ENCODE measurements at regions not wholly inside any gene's neighbourhood (a gene's known extent, or its start where the extent isn't known, plus 50 kb on each side); places are given as distances from the start of the nearest gene placed in this dataset.

DNA sequence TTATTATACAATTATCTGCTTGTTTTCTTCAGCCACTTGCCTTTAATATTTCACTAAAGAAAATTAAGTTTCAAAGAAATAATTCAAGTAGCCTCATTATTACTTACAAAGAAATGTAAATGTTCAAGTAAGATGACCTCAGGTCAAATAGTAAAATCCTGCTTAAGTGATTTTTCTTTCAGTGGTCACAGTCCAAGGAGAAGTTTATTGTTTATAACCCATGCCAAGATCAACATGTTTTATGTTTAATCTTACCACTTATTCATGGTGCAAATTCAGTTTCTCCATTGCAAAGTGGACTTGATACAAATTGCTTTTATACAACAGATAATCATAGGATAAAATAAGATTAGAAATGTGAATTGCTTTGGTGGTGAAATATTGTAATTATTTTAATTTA lies 370.2 kb upstream of the FLRT2 start:
- H3K4me3 ChIP-seq (ENCODE audit: control insufficient read depth, low read depth, low read length): no peak overlapping the region
- DNase-seq (ENCODE audit: low read depth): no peak
- TF ChIP-seq, protein P1, sequence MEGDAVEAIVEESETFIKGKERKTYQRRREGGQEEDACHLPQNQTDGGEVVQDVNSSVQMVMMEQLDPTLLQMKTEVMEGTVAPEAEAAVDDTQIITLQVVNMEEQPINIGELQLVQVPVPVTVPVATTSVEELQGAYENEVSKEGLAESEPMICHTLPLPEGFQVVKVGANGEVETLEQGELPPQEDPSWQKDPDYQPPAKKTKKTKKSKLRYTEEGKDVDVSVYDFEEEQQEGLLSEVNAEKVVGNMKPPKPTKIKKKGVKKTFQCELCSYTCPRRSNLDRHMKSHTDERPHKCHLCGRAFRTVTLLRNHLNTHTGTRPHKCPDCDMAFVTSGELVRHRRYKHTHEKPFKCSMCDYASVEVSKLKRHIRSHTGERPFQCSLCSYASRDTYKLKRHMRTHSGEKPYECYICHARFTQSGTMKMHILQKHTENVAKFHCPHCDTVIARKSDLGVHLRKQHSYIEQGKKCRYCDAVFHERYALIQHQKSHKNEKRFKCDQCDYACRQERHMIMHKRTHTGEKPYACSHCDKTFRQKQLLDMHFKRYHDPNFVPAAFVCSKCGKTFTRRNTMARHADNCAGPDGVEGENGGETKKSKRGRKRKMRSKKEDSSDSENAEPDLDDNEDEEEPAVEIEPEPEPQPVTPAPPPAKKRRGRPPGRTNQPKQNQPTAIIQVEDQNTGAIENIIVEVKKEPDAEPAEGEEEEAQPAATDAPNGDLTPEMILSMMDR (IDR thresholded peaks at IDR 0.05; ENCODE audit: control insufficient read depth, insufficient read depth, low read depth, low read length, missing control alignments): no peak

DNA sequence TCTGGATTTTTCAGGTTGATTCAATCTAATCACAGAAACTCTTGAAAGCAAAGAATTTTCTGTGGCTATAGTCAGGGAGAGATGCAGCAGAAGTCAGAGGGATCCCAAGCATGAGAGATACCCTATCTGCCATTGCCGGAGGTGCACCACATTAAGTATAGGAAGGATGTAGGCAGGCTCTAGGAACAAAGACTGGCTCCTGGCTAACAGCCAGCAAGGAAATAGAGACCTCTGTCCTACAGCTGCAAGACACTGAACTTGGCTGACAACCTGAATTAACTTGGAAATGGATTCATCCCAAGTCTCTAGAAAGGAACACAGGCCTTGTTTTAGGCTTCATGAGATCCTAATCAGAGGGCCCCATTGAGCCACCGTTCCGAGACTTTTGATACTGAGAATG lies 364.9 kb upstream of the FLRT2 start:
- DNase-seq (ENCODE audit: low read depth): no peak
- TF ChIP-seq, protein P1 (IDR thresholded peaks at IDR 0.05; ENCODE audit: control insufficient read depth, insufficient read depth, low read depth, low read length, missing control alignments): no peak

DNA sequence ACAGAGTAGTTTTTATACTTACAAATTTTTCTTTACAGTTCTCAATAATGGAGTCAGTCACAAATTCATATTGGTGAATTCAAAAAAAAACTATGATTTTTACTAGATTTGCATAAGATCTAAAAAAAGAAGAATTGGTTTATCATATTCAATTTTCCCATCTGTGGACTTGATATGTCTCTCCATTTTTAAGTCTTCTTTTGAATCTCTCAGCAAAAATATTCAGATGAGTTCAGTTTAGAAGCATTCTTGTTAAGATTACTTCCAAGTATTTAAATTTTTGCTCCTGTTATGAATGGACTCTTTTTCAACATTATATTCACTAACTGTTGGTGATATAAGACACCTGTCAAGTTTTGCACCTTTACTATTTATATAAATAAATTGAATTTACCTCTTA lies 360.6 kb upstream of the FLRT2 start:
- TF ChIP-seq, protein P1 (IDR thresholded peaks at IDR 0.05; ENCODE audit: control insufficient read depth, insufficient read depth, low read depth, low read length, missing control alignments): no peak
- DNase-seq (ENCODE audit: low read depth): no peak
- H3K4me3 ChIP-seq (ENCODE audit: control insufficient read depth, low read depth, low read length): no peak overlapping the region

More for the DNA sequence above, 364.9 kb upstream of the FLRT2 start:
- no peak overlapping the region for H3K4me3 ChIP-seq (ENCODE audit: control insufficient read depth, low read depth, low read length)

DNA sequence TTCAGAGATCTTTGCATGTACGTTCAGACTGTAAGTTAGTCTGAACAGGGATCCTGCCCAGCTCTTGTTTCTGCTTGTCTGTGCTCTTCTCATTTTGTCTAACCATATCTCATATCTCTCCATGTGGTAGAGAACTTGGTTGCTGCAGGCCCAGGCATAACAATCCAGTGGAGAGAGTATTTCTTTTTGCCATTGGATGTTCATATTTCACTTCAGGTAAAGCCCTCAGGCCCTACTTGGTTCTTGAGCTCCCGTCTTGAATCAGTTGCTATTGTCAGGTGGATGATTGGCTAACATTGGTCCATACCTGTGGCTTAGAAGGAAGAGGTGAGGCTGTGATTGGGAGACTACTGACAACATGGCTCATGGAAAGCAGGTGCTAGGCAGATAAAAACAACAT lies 357.7 kb upstream of the FLRT2 start:
- no peak overlapping the region for H3K4me3 ChIP-seq (ENCODE audit: control insufficient read depth, low read depth, low read length)
- TF ChIP-seq, protein P1 (IDR thresholded peaks at IDR 0.05; ENCODE audit: control insufficient read depth, insufficient read depth, low read depth, low read length, missing control alignments): no peak
- DNase-seq (ENCODE audit: low read depth): no peak

DNA sequence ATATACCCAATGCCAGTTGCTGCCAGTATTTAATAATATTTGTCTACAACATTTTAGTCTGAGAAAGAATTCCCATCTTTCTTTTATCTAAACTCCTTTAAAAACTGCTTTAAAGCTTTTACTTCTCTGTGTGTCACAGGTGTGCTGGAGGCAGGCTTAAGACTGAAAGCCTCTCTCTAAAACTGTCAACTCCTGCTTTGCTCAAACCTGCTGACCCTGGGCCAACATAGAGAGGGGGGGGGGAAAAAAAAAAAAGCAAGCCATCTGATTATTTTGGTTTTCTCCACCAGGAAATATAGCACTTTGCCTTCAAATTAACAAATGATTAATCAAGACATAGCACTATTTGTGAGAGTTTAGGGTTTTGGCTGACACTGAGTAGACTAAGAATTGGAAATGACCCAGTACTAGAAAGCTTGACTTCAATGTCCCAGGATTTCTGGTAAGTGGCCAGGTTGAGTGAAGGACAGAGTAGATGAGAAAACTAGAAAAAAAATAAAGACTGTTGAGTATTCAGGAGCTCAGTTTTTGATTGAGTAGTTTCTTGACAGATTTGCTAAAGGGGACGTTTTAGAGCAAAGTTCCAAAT lies 357.0 kb upstream of the FLRT2 start:
- TF ChIP-seq, protein P1 (IDR thresholded peaks at IDR 0.05; ENCODE audit: control insufficient read depth, insufficient read depth, low read depth, low read length, missing control alignments): no peak
- no peak for DNase-seq (ENCODE audit: low read depth)
- no peak overlapping the region for H3K4me3 ChIP-seq (ENCODE audit: control insufficient read depth, low read depth, low read length)

DNA sequence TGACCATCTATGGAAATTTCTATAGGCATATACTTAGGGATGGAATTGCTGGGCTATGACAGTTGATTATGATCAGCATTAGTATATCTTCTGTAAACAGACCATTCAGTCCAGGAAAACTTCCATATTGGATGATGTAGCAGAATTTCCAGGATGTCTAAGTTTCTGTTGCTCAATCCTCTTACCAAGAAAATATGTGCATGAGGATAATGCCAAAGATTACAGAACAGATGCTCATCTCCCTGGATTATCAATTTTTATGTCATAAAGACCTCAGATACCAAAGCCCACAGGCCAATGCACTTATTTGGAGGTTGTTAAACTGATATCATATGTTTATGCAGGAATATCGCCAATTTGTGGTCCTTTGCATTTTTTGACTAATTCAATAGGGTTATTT lies 354.4 kb upstream of the FLRT2 start:
- peak; percentile 28 for DNase-seq (ENCODE audit: low read depth)
- no peak overlapping the region for H3K4me3 ChIP-seq (ENCODE audit: control insufficient read depth, low read depth, low read length)
- TF ChIP-seq, protein P1 (IDR thresholded peaks at IDR 0.05; ENCODE audit: control insufficient read depth, insufficient read depth, low read depth, low read length, missing control alignments): no peak

DNA sequence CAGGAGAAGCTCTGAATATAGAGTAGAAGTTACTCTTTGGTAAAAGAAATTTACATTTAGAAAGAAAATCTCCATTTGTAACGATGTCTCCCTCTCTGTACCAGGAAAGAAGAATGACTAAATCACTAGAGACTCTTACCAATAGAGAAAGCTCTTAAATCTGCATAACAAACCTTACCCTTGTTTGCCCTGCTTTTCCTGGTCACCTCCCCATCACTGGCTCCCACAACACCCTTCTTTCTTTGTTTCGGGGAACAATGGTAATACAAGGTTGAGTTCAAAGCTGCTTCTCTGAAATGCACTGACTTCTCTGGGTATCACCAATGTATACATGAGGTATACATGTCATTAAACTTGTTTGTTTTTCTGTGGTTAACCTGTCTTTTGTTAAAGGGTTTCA lies 351.1 kb upstream of the FLRT2 start:
- no peak for DNase-seq (ENCODE audit: low read depth)
- TF ChIP-seq, protein P1 (IDR thresholded peaks at IDR 0.05; ENCODE audit: control insufficient read depth, insufficient read depth, low read depth, low read length, missing control alignments): no peak
- no peak overlapping the region for H3K4me3 ChIP-seq (ENCODE audit: control insufficient read depth, low read depth, low read length)
